ENCODE measurements at regions not wholly inside any gene's neighbourhood (a gene's known extent, or its start where the extent isn't known, plus 50 kb on each side); places are given as distances from the start of the nearest gene placed in this dataset.

GRCh38 chr10:25786161-25786560 is 147.9 kb upstream of the MYO3A start:
- no peak overlapping the region for H3K27ac Mint-ChIP-seq (ENCODE audit: unreplicated experiment)
- DNase-seq, result no peak
- peaks cover 1% of the 10 kb centered on the region for H3K27me3 Mint-ChIP-seq (ENCODE audit: unreplicated experiment)
- H3K9me3 Mint-ChIP-seq (ENCODE audit: unreplicated experiment), result peaks cover 1% of the 10 kb centered on the region
- no peaks in the 10 kb centered on the region for H3K4me1 Mint-ChIP-seq (ENCODE audit: low read depth, unreplicated experiment)
- no peak for TF ChIP-seq CTCF (IDR thresholded peaks at IDR 0.05; ENCODE audit: partially characterized antibody, unreplicated experiment)
- H3K36me3 Mint-ChIP-seq (ENCODE audit: unreplicated experiment), result no peaks in the 10 kb centered on the region
- no peak overlapping the region for H3K4me3 Mint-ChIP-seq (ENCODE audit: unreplicated experiment)

GRCh38 chr10:25786899-25787298 is 147.1 kb upstream of the MYO3A start:
- Mint-ChIP-seq H3K36me3 (ENCODE audit: unreplicated experiment) (no peaks in the 10 kb centered on the region), H3K27ac (ENCODE audit: unreplicated experiment) (no peak overlapping the region), H3K4me1 (ENCODE audit: low read depth, unreplicated experiment) (no peaks in the 10 kb centered on the region), H3K4me3 (ENCODE audit: unreplicated experiment) (no peak overlapping the region), H3K27me3 (ENCODE audit: unreplicated experiment) (peaks cover 1% of the 10 kb centered on the region), H3K9me3 (ENCODE audit: unreplicated experiment) (peaks cover 1% of the 10 kb centered on the region)
- no peak for TF ChIP-seq CTCF (IDR thresholded peaks at IDR 0.05; ENCODE audit: partially characterized antibody, unreplicated experiment)
- no peak for DNase-seq

GRCh38 chr10:25797888-25798429 is 136.1 kb upstream of the MYO3A start:
- no peaks in the 10 kb centered on the region for H3K36me3 Mint-ChIP-seq (ENCODE audit: unreplicated experiment)
- no peaks in the 10 kb centered on the region for H3K9me3 Mint-ChIP-seq (ENCODE audit: unreplicated experiment)
- no peak for TF ChIP-seq CTCF (IDR thresholded peaks at IDR 0.05; ENCODE audit: partially characterized antibody, unreplicated experiment)
- H3K27ac Mint-ChIP-seq (ENCODE audit: unreplicated experiment), result no peak overlapping the region
- no peaks in the 10 kb centered on the region for H3K27me3 Mint-ChIP-seq (ENCODE audit: unreplicated experiment)
- DNase-seq, result no peak
- H3K4me1 Mint-ChIP-seq (ENCODE audit: low read depth, unreplicated experiment), result no peaks in the 10 kb centered on the region
- no peak overlapping the region for H3K4me3 Mint-ChIP-seq (ENCODE audit: unreplicated experiment)

- TF ChIP-seq CTCF (IDR thresholded peaks at IDR 0.05; ENCODE audit: partially characterized antibody, unreplicated experiment), result no peak
These were observed 129.5 kb upstream of the MYO3A start for GRCh38 chr10:25804505-25804904.

GRCh38 chr10:25805986-25806385 is 128.0 kb upstream of the MYO3A start:
- H3K4me1 Mint-ChIP-seq (ENCODE audit: low read depth, unreplicated experiment), result no peaks in the 10 kb centered on the region
- no peak for DNase-seq
- H3K27ac Mint-ChIP-seq (ENCODE audit: unreplicated experiment), result no peak overlapping the region
- no peaks in the 10 kb centered on the region for H3K9me3 Mint-ChIP-seq (ENCODE audit: unreplicated experiment)
- H3K27me3 Mint-ChIP-seq (ENCODE audit: unreplicated experiment), result no peaks in the 10 kb centered on the region
- H3K36me3 Mint-ChIP-seq (ENCODE audit: unreplicated experiment), result no peaks in the 10 kb centered on the region
- no peak for TF ChIP-seq CTCF (IDR thresholded peaks at IDR 0.05; ENCODE audit: partially characterized antibody, unreplicated experiment)
- no peak overlapping the region for H3K4me3 Mint-ChIP-seq (ENCODE audit: unreplicated experiment)

More at GRCh38 chr10:25804505-25804904, 129.5 kb upstream of the MYO3A start:
- no peaks in the 10 kb centered on the region for H3K36me3 Mint-ChIP-seq (ENCODE audit: unreplicated experiment)
- no peaks in the 10 kb centered on the region for H3K9me3 Mint-ChIP-seq (ENCODE audit: unreplicated experiment)
- no peak for DNase-seq
- H3K4me3 Mint-ChIP-seq (ENCODE audit: unreplicated experiment), result no peak overlapping the region
- H3K4me1 Mint-ChIP-seq (ENCODE audit: low read depth, unreplicated experiment), result no peaks in the 10 kb centered on the region
- no peak overlapping the region for H3K27ac Mint-ChIP-seq (ENCODE audit: unreplicated experiment)
- H3K27me3 Mint-ChIP-seq (ENCODE audit: unreplicated experiment), result no peaks in the 10 kb centered on the region

Data from glutamatergic neuron (in vitro differentiated cells).